Uterus (tissue), 2 donors: ENCODE measurements at regions not wholly inside any gene's neighbourhood (a gene's known extent, or its start where the extent isn't known, plus 50 kb on each side); places are given as distances from the start of the nearest gene placed in this dataset.

Experiments
- CTCF ChIP-seq, 4 experiments: fragments of 200-600 bp in 2 of 4; fragments of 450-650 bp in 2 of 4; sonication (generic) in 2 of 4; IDR thresholded peaks; one replicate each; pipeline ENCODE4 v1.5.1; 2016 to 2019; ENCODE audit warnings: antibody characterized with exemption in 4 of 4, mild to moderate bottlenecking in 2 of 4, moderate library complexity in 1 of 4
- POLR2A ChIP-seq, 2 donors: fragments of 450-650 bp; IDR thresholded peaks; one replicate each; pipeline ENCODE4 v1.6.1; 2016; ENCODE audit warnings: antibody characterized with exemption in 2 of 2, mild to moderate bottlenecking in 1 of 2, moderate library complexity in 1 of 2

GRCh38 chr11:116466191-116466590 lies 306.6 kb downstream of the BUD13 start:
- TF ChIP-seq CTCF (IDR thresholded peaks at IDR 0.05): no peak
- TF ChIP-seq POLR2A (IDR thresholded peaks at IDR 0.05): no peak
